ENCODE measurements at regions not wholly inside any gene's neighbourhood (a gene's known extent, or its start where the extent isn't known, plus 50 kb on each side); places are given as distances from the start of the nearest gene placed in this dataset.

DNA sequence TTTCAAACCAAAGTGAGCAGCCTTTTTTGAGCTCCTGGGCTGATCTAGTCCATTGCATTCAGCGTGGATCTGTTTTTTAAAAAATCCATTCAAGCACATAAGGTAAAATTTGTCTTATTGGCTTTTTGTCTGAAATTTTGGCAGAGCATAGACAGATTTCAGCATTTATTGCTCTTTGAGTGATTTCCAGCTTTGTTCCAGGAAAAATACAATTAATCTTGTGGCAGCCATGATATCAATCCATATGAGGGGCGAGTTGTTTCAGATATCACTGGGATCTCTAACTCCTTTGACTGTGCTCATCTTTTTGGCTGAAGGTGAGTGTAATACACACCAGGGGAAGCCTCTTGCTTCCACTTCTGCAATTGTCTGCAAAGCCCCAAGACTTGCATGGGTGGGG lies 523.9 kb downstream of the SLC4A3 start:
- TF ChIP-seq, protein P1, sequence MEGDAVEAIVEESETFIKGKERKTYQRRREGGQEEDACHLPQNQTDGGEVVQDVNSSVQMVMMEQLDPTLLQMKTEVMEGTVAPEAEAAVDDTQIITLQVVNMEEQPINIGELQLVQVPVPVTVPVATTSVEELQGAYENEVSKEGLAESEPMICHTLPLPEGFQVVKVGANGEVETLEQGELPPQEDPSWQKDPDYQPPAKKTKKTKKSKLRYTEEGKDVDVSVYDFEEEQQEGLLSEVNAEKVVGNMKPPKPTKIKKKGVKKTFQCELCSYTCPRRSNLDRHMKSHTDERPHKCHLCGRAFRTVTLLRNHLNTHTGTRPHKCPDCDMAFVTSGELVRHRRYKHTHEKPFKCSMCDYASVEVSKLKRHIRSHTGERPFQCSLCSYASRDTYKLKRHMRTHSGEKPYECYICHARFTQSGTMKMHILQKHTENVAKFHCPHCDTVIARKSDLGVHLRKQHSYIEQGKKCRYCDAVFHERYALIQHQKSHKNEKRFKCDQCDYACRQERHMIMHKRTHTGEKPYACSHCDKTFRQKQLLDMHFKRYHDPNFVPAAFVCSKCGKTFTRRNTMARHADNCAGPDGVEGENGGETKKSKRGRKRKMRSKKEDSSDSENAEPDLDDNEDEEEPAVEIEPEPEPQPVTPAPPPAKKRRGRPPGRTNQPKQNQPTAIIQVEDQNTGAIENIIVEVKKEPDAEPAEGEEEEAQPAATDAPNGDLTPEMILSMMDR (IDR thresholded peaks at IDR 0.05 in 4 of 5, conservative IDR thresholded peaks at IDR 0.05 in 1 of 5) = no peak
- TF ChIP-seq POLR2A (IDR thresholded peaks at IDR 0.05) = no peak

Data from gastrocnemius medialis (tissue), 4 donors.